ENCODE measurements at regions not wholly inside any gene's neighbourhood (a gene's known extent, or its start where the extent isn't known, plus 50 kb on each side); places are given as distances from the start of the nearest gene placed in this dataset.
"Not testable (repeated sequence)": the region's sequence is repeated elsewhere in the genome, so short reads cannot be mapped to it uniquely, and the experiment has no call there.

DNA sequence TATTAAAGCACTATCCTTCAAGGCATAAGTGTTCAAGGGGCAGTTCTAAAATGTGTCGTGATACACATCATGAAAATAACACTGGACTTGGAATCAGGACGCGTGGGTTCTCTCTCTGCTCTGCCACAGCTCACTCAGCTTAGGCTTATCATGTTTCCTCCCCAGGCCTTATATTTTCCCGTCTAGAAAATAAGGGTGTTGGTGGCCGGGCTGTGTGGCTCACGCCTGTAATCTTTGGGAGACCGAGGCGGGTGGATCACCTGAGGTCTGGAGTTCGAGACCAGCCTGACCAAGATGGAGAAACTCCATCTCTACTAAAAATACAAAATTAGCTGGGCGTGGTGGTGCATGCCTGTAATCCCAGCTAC, 223.0 kb downstream of the OPA1 start:
- no peak for DNase-seq (ENCODE audit: low read depth)
- TF ChIP-seq, protein P1, sequence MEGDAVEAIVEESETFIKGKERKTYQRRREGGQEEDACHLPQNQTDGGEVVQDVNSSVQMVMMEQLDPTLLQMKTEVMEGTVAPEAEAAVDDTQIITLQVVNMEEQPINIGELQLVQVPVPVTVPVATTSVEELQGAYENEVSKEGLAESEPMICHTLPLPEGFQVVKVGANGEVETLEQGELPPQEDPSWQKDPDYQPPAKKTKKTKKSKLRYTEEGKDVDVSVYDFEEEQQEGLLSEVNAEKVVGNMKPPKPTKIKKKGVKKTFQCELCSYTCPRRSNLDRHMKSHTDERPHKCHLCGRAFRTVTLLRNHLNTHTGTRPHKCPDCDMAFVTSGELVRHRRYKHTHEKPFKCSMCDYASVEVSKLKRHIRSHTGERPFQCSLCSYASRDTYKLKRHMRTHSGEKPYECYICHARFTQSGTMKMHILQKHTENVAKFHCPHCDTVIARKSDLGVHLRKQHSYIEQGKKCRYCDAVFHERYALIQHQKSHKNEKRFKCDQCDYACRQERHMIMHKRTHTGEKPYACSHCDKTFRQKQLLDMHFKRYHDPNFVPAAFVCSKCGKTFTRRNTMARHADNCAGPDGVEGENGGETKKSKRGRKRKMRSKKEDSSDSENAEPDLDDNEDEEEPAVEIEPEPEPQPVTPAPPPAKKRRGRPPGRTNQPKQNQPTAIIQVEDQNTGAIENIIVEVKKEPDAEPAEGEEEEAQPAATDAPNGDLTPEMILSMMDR (IDR thresholded peaks at IDR 0.05; ENCODE audit: control insufficient read depth, insufficient read depth, low read depth, low read length, missing control alignments): no peak
- H3K4me3 ChIP-seq (ENCODE audit: control insufficient read depth, low read depth, low read length): no peak overlapping the region

GRCh38 chr3:193816656-193817311, 223.8 kb downstream of the OPA1 start:
- no peak for DNase-seq (ENCODE audit: low read depth)

GRCh38 chr3:193819117-193820010, 226.4 kb downstream of the OPA1 start:
- H3K4me3 ChIP-seq (ENCODE audit: control insufficient read depth, low read depth, low read length): no peak overlapping the region
- no peak for DNase-seq (ENCODE audit: low read depth)
- TF ChIP-seq, protein P1 (IDR thresholded peaks at IDR 0.05; ENCODE audit: control insufficient read depth, insufficient read depth, low read depth, low read length, missing control alignments): no peak

More at GRCh38 chr3:193816656-193817311, 223.8 kb downstream of the OPA1 start:
- TF ChIP-seq, protein P1 (IDR thresholded peaks at IDR 0.05; ENCODE audit: control insufficient read depth, insufficient read depth, low read depth, low read length, missing control alignments): no peak
- no peak overlapping the region for H3K4me3 ChIP-seq (ENCODE audit: control insufficient read depth, low read depth, low read length)

DNA sequence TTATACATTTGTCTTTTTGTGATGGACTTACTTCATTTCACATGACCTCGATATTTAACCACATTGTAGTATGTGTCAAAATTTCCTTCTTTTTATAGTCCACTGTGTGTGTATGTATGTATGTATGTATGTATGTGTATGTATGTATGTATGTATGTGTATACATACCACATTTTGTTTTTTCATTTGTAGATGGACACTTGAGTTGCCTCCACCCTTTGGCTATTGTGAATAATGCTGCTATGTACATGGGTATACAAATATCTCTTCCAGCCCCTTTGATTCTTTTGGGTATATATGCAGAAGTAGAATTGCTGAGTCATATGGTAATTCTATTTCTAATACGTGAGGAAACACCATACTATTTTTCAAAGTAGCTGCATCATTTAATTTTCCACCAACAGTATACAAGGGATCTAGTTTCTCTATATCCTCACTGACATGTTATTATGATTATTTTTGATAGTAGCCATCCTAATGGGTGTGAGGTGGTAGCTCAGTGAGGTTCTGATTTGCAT, 228.2 kb downstream of the OPA1 start:
- no peak for DNase-seq (ENCODE audit: low read depth)
- H3K4me3 ChIP-seq (ENCODE audit: control insufficient read depth, low read depth, low read length): no peak overlapping the region
- TF ChIP-seq, protein P1 (IDR thresholded peaks at IDR 0.05; ENCODE audit: control insufficient read depth, insufficient read depth, low read depth, low read length, missing control alignments): no peak

GRCh38 chr3:193822492-193823212, 229.6 kb downstream of the OPA1 start:
- TF ChIP-seq, protein P1 (IDR thresholded peaks at IDR 0.05; ENCODE audit: control insufficient read depth, insufficient read depth, low read depth, low read length, missing control alignments): no peak
- no peak overlapping the region for H3K4me3 ChIP-seq (ENCODE audit: control insufficient read depth, low read depth, low read length)
- DNase-seq (ENCODE audit: low read depth): no peak

GRCh38 chr3:193823213-193823605, 230.2 kb downstream of the OPA1 start:
- not testable (repeated sequence) for H3K4me3 ChIP-seq (ENCODE audit: control insufficient read depth, low read depth, low read length); DNase-seq (ENCODE audit: low read depth)
